ENCODE measurements at regions not wholly inside any gene's neighbourhood (a gene's known extent, or its start where the extent isn't known, plus 50 kb on each side); places are given as distances from the start of the nearest gene placed in this dataset.

DNA sequence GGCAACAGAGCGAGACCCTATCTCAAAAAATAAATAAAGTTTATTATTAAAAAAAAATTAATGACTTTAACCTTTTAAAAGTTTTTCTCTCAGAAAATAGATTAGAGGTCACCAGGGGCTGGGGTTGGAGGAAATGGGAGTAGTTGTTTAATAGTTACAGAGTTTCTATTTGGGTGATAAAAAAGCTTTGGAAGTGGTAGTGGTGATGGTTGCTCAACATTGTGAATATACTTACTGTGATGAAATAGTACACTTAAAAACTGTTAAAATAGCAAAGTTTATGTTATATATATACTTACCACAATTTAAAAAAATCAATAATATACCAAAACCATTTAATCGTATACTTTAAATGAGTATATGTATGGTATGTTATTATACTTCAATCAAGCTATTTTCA is 59.6 kb downstream of the ARL6IP4 start:
- intact Hi-C loops (cut with micrococcal nuclease): loop anchor here (10.0 kb wide), 1 partner anchor 195 kb away; the partner anchor contains the start of genes MPHOSPH9 and MTRFR

DNA sequence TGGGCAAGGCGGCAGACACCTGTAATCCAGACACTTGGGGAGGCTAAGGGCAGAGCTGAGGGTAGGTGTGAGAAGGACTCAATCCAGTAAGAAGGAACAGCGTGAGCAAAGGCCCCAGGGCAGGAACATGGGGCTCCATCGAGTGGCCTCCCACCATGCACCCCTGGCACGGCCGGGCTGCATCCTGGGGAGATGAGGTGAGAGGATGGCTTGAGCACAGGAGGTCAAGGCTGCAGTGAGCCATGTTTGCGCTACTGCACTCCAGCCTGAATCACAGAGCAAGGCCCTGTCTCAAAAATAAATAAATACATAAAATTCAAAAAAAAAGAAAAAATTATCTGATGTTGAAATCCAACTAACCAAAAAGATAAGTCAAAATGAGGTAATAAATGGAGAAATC is 58.5 kb downstream of the ARL6IP4 start:
- Mint-ChIP-seq H3K4me1 (ENCODE audit: low read depth) (peaks cover 23% of the 10 kb centered on the region), H3K4me3 (no peak overlapping the region), H3K9me3 (no peaks in the 10 kb centered on the region), H3K27ac (no peak overlapping the region), H3K27me3 (no peaks in the 10 kb centered on the region), H3K36me3 (ENCODE audit: low read depth) (no peaks in the 10 kb centered on the region)
- POLR2A ChIA-PET: interaction anchor here (2.0 kb wide), 1 partner anchor 12 kb away, joined by 5 read pairs; no protein-coding TSS in a partner anchor
- TF ChIP-seq, protein P1, sequence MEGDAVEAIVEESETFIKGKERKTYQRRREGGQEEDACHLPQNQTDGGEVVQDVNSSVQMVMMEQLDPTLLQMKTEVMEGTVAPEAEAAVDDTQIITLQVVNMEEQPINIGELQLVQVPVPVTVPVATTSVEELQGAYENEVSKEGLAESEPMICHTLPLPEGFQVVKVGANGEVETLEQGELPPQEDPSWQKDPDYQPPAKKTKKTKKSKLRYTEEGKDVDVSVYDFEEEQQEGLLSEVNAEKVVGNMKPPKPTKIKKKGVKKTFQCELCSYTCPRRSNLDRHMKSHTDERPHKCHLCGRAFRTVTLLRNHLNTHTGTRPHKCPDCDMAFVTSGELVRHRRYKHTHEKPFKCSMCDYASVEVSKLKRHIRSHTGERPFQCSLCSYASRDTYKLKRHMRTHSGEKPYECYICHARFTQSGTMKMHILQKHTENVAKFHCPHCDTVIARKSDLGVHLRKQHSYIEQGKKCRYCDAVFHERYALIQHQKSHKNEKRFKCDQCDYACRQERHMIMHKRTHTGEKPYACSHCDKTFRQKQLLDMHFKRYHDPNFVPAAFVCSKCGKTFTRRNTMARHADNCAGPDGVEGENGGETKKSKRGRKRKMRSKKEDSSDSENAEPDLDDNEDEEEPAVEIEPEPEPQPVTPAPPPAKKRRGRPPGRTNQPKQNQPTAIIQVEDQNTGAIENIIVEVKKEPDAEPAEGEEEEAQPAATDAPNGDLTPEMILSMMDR (IDR thresholded peaks at IDR 0.05): no peak
- CTCF ChIA-PET: interaction anchor here (1.9 kb wide), 1 partner anchor 199 kb away, joined by 4 read pairs; no protein-coding TSS in a partner anchor
- ATAC-seq: no peak
- DNase-seq: no peak
- intact Hi-C loops (cut with micrococcal nuclease): no loop called here

More for the DNA sequence above, 59.6 kb downstream of the ARL6IP4 start:
- Mint-ChIP-seq H3K4me1 (ENCODE audit: low read depth) (peaks cover 22% of the 10 kb centered on the region), H3K27ac (no peak overlapping the region), H3K4me3 (no peak overlapping the region), H3K9me3 (no peaks in the 10 kb centered on the region), H3K36me3 (ENCODE audit: low read depth) (no peaks in the 10 kb centered on the region), H3K27me3 (no peaks in the 10 kb centered on the region)
- POLR2A ChIA-PET: no interaction called here
- CTCF ChIA-PET: interaction anchor here (1.9 kb wide), 1 partner anchor 198 kb away, joined by 4 read pairs; no protein-coding TSS in a partner anchor
- ATAC-seq (no peak), DNase-seq (no peak)
- TF ChIP-seq, protein P1 (IDR thresholded peaks at IDR 0.05): no peak

DNA sequence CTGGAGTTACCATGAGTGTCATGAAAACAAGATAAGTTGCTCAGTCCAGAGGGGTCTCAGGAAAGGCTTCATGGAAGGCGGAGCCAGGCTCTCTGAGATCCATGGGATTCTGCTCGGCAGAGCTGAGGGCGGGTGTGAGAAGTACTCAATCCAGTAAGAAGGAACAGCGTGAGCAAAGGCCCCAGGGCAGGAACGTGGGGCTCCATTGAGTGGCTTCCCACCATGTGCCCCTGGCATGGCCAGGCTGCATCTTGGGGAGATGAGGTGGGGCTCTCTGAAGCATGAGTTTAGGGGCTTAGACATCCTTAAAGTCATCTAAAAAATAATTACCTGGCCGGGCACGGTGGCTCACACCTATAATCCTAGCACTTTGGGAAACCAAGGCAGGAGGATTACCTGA is 58.0 kb downstream of the ARL6IP4 start:
- DNase-seq (no peak), ATAC-seq (no peak)
- POLR2A ChIA-PET: interaction anchor here (0.8 to 2.0 kb wide), 2 partner anchors 11 to 29 kb away, joined by 3 to 5 read pairs; no protein-coding TSS in a partner anchor
- Mint-ChIP-seq H3K36me3 (ENCODE audit: low read depth) (peaks cover 4% of the 10 kb centered on the region), H3K9me3 (no peaks in the 10 kb centered on the region), H3K27ac (no peak overlapping the region), H3K27me3 (no peaks in the 10 kb centered on the region), H3K4me1 (ENCODE audit: low read depth) (peaks cover 23% of the 10 kb centered on the region), H3K4me3 (no peak overlapping the region)
- TF ChIP-seq, protein P1 (IDR thresholded peaks at IDR 0.05): no peak
- CTCF ChIA-PET: no interaction called here
- intact Hi-C loops (cut with micrococcal nuclease): no loop called here

DNA sequence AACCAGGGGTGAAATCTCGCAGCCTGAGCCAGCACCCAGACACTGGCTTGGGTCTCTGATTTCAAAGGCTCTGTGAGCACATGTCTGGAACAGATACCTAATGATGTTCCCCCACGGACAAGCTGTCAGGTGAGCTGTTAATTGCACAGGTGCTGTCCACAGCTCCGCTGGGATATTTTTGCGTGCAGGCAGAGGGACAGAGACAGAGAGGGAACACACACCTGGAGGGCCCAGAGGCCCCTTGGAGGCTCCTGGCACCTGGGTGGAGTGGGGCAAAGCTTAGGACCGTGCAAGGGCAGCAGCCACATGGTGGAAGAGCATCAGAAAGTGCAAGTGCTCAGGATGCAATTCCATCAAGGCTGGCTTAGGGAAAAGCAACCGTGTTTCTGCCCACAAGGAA is 57.3 kb downstream of the ARL6IP4 start:
- H3K9me3 Mint-ChIP-seq: no peaks in the 10 kb centered on the region
- DNase-seq (no peak), ATAC-seq (no peak)
- H3K4me1 Mint-ChIP-seq (ENCODE audit: low read depth): peaks cover 21% of the 10 kb centered on the region
- peaks cover 4% of the 10 kb centered on the region for H3K36me3 Mint-ChIP-seq (ENCODE audit: low read depth)
- ChIA-PET POLR2A (interaction anchor here (0.8 to 2.0 kb wide), 2 partner anchors 11 to 30 kb away, joined by 3 to 5 read pairs; no protein-coding TSS in a partner anchor), CTCF (no interaction called here)
- TF ChIP-seq, protein P1 (IDR thresholded peaks at IDR 0.05): no peak
- intact Hi-C loops (cut with micrococcal nuclease): no loop called here
- H3K4me3 Mint-ChIP-seq: no peak overlapping the region
- no peak overlapping the region for H3K27ac Mint-ChIP-seq
- H3K27me3 Mint-ChIP-seq: no peaks in the 10 kb centered on the region

DNA sequence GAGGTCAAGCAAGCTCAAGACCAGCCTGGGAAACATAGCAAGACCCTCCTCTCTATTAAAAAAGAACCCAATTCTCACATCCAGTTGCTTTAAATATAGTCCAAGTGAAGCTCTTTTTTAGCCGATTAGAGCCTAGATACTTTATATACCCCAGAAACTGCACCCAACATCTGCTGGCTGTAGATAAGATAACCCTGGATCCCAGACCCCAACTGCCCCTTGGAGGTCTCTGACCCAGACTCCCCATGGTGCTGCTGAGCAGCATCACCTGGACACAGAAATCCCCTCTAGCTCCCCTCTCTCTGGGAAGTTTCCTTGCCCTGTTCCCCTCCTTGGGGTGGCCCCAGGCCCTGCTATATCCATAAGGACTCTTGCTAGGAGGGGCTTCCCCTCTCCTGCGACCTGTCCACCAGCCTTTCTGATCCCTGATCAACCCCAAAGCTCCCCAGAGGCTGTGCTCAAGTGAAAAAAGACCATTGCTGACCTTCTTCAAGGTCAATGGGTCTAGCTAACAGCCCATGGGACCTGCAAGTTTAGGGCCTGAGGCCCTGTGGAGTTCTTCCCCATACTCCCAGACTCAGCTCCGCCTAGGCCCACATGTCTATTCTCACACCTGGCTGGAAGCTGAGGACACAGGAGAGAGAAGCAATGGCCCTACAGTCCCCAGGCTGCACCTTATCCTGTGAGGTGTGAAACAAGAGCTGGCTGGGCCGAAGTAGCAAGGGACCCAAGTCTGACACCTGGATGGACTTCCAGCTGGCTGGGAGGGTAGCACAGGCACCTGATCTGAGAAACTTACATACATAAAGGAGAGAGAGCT is 56.2 kb downstream of the ARL6IP4 start:
- TF ChIP-seq, protein P1 (IDR thresholded peaks at IDR 0.05): no peak

More for the DNA sequence above, 56.2 kb downstream of the ARL6IP4 start:
- ChIA-PET CTCF (interaction anchor here (0.7 to 2.7 kb wide), 4 partner anchors 13 to 201 kb away, joined by 3 to 8 read pairs (median 4); no protein-coding TSS in a partner anchor), POLR2A (interaction anchor here (0.6 to 1.7 kb wide), 2 partner anchors 62 to 119 kb away, joined by 3 read pairs; partner anchors contain the start of gene OGFOD2)
- no peaks in the 10 kb centered on the region for H3K27me3 Mint-ChIP-seq
- intact Hi-C loops (cut with micrococcal nuclease): no loop called here
- no peak for ATAC-seq
- no peak for DNase-seq
- peaks cover 21% of the 10 kb centered on the region for H3K4me1 Mint-ChIP-seq (ENCODE audit: low read depth)
- no peaks in the 10 kb centered on the region for H3K9me3 Mint-ChIP-seq
- no peak overlapping the region for H3K4me3 Mint-ChIP-seq
- no peak overlapping the region for H3K27ac Mint-ChIP-seq
- peaks cover 7% of the 10 kb centered on the region for H3K36me3 Mint-ChIP-seq (ENCODE audit: low read depth)

Data from activated CD8-positive, alpha-beta T cell treated with anti-CD3 and anti-CD28 coated beads for 36 hours (primary cell).